Muscle of leg (tissue), 3 donors: ENCODE measurements at regions not wholly inside any gene's neighbourhood (a gene's known extent, or its start where the extent isn't known, plus 50 kb on each side); places are given as distances from the start of the nearest gene placed in this dataset.
A peak's percentile ranks its signal among the peaks of the same experiment; 100 is the strongest.

Source experiments
- DNase-seq: peaks from one replicate; pipeline ENCODE4 v3.0.0; 2013
- H3K27ac ChIP-seq: one replicate; pipeline ENCODE4 v1.5.1; 2013; ENCODE audit warnings: mild to moderate bottlenecking, low read length, control low read depth
- H3K27me3 ChIP-seq: one replicate; pipeline ENCODE4 v1.6.1; 2013; ENCODE audit warnings: low read length; ENCODE audit not compliant: control insufficient read depth, insufficient read depth
- H3K36me3 ChIP-seq: one replicate; pipeline ENCODE4 v1.6.1; 2013; ENCODE audit warnings: low read length; ENCODE audit not compliant: control insufficient read depth, insufficient read depth
- H3K4me1 ChIP-seq: one replicate; pipeline ENCODE4 v1.6.1; 2013; ENCODE audit warnings: low read length; ENCODE audit not compliant: control insufficient read depth, insufficient read depth
- H3K4me3 ChIP-seq: one replicate; pipeline ENCODE4 v1.5.1; 2013; ENCODE audit warnings: low read length, control low read depth
- H3K9me3 ChIP-seq: replicated peaks from 2 replicates; pipeline ENCODE4 v1.6.1; 2013; ENCODE audit warnings: low read depth, low read length; ENCODE audit not compliant: control insufficient read depth
- WGBS: methylation state at CpG from one replicate; pipeline ENCODE4 v1.1.5; 2013; ENCODE audit warnings: missing lambda C conversion rate; ENCODE audit not compliant: insufficient coverage; 5-methylcytosine and 5-hydroxymethylcytosine counted together

DNA sequence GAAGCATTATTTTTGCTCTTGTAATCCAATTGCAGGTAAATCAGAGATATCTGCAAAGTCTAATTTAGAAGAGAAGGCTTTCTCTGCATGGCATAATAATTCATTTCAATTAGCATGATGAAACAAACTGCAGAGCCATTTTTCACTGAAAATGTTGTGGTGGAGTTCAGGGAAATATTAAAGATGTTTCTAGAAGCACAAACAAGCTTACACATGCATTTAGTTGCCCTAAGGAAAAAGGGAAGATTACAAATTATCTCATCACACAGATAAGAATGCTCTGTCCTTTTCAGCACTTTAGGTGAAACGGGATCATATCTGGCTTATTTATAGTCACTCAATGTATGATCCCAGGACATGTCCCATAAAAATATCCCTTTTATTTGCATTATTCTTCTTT is 252.1 kb upstream of the TANK start:
- H3K27ac ChIP-seq, result no peak overlapping the region
- H3K9me3 ChIP-seq, result no peaks in the 10 kb centered on the region
- no peak for DNase-seq
- no peaks in the 10 kb centered on the region for H3K36me3 ChIP-seq
- no CpG with 5 or more reads among the region's 1 CpG for WGBS
- no peaks in the 10 kb centered on the region for H3K27me3 ChIP-seq
- H3K4me1 ChIP-seq, result peaks cover 5% of the 10 kb centered on the region
- H3K4me3 ChIP-seq, result no peak overlapping the region

GRCh38 chr2:160909781-160910242 is 250.4 kb upstream of the TANK start:
- peak; percentile 61 for DNase-seq
- no peaks in the 10 kb centered on the region for H3K27me3 ChIP-seq
- peak overlapping the region; percentile 23 for H3K27ac ChIP-seq
- no peaks in the 10 kb centered on the region for H3K9me3 ChIP-seq
- 41% methylated on average over 2 of the region's 3 CpGs for WGBS
- H3K4me1 ChIP-seq, result peaks cover 5% of the 10 kb centered on the region
- H3K4me3 ChIP-seq, result no peak overlapping the region
- no peaks in the 10 kb centered on the region for H3K36me3 ChIP-seq

GRCh38 chr2:160910681-160911080 is 249.5 kb upstream of the TANK start:
- H3K4me1 ChIP-seq, result peaks cover 5% of the 10 kb centered on the region
- H3K36me3 ChIP-seq, result no peaks in the 10 kb centered on the region
- peak overlapping the region; percentile 60 for H3K27ac ChIP-seq
- H3K27me3 ChIP-seq, result no peaks in the 10 kb centered on the region
- DNase-seq, result peak; percentile 93
- no CpG with 5 or more reads among the region's 2 CpGs for WGBS
- no peaks in the 10 kb centered on the region for H3K9me3 ChIP-seq
- H3K4me3 ChIP-seq, result no peak overlapping the region

- Histone ChIP-seq H3K9me3 (no peaks in the 10 kb centered on the region), H3K4me1 (peaks cover 5% of the 10 kb centered on the region), H3K36me3 (no peaks in the 10 kb centered on the region), H3K27ac (peak overlapping the region; percentile 60), H3K4me3 (no peak overlapping the region), H3K27me3 (no peaks in the 10 kb centered on the region)
- no peak for DNase-seq
- WGBS, result no CpG with 5 or more reads among the region's 1 CpG
Measured at GRCh38 chr2:160911258-160911657, 249.0 kb upstream of the TANK start.

- Histone ChIP-seq H3K9me3 (no peaks in the 10 kb centered on the region), H3K4me3 (no peak overlapping the region), H3K27me3 (no peaks in the 10 kb centered on the region), H3K27ac (no peak overlapping the region), H3K36me3 (no peaks in the 10 kb centered on the region), H3K4me1 (peaks cover 5% of the 10 kb centered on the region)
- no peak for DNase-seq
- WGBS, result no CpG with 5 or more reads among the region's 2 CpGs
Measured at GRCh38 chr2:160912276-160912675, 248.0 kb upstream of the TANK start.

- Histone ChIP-seq H3K4me1 (peaks cover 5% of the 10 kb centered on the region), H3K4me3 (no peak overlapping the region), H3K9me3 (no peaks in the 10 kb centered on the region)
Measured at GRCh38 chr2:160913323-160913722, 246.9 kb upstream of the TANK start.

DNA sequence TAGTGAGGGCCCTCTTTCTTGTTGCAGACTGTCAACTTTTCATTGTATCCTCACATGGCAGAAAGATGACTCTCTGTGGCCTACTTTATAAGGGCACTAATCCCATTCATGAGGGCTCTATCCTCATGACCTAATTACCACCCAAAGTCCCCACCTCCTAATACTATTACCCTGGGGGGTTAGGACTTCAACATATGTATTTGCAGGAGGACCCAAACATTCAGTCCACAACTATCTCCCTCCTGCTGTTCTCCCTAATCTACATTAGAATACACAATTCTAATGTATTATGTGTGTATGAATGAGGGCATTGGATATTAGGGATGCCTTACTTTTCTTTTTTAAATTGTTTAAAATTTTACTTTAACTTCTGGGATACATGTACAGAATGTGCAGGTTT is 246.0 kb upstream of the TANK start:
- H3K4me3 ChIP-seq, result no peak overlapping the region
- H3K27me3 ChIP-seq, result no peaks in the 10 kb centered on the region
- H3K27ac ChIP-seq, result no peak overlapping the region
- no peaks in the 10 kb centered on the region for H3K9me3 ChIP-seq
- H3K36me3 ChIP-seq, result no peaks in the 10 kb centered on the region
- H3K4me1 ChIP-seq, result peaks cover 7% of the 10 kb centered on the region
- DNase-seq, result no peak

More at GRCh38 chr2:160913323-160913722, 246.9 kb upstream of the TANK start:
- Histone ChIP-seq H3K27ac (no peak overlapping the region), H3K36me3 (no peaks in the 10 kb centered on the region), H3K27me3 (no peaks in the 10 kb centered on the region)
- no CpG with 5 or more reads among the region's 1 CpG for WGBS
- no peak for DNase-seq

DNA sequence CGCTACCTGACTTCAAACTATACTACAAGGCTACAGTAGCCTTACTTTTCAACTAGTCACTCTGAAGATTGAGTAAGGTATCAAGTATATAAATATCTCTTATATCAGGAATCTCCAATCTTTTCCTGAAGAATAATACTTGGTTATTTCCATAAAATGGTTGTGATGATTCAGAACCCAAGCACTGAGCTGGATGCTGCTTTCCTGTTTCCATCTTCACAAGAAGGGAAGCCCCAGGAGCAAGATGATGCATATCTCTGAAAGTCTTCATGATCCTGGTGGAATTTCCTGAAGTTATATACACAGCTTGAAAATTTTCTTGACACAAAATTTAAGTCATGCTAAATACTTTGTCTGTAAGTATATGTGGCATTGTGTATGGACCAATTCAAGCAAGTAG is 243.9 kb upstream of the TANK start:
- Histone ChIP-seq H3K9me3 (no peaks in the 10 kb centered on the region), H3K27me3 (no peaks in the 10 kb centered on the region), H3K4me3 (no peak overlapping the region), H3K4me1 (peaks cover 4% of the 10 kb centered on the region), H3K36me3 (no peaks in the 10 kb centered on the region), H3K27ac (no peak overlapping the region)
- no peak for DNase-seq
- no CpG with 5 or more reads among the region's 1 CpG for WGBS

GRCh38 chr2:160917850-160918249 is 242.4 kb upstream of the TANK start:
- Histone ChIP-seq H3K4me1 (peaks cover 10% of the 10 kb centered on the region), H3K27ac (no peak overlapping the region), H3K27me3 (no peaks in the 10 kb centered on the region), H3K36me3 (no peaks in the 10 kb centered on the region), H3K4me3 (no peak overlapping the region), H3K9me3 (no peaks in the 10 kb centered on the region)
- WGBS, result 0% methylated on average over 1 of the region's 3 CpGs
- DNase-seq, result no peak

GRCh38 chr2:160918258-160918657 is 242.0 kb upstream of the TANK start:
- Histone ChIP-seq H3K27ac (no peak overlapping the region), H3K4me1 (peaks cover 10% of the 10 kb centered on the region), H3K27me3 (no peaks in the 10 kb centered on the region), H3K4me3 (no peak overlapping the region), H3K36me3 (no peaks in the 10 kb centered on the region), H3K9me3 (no peaks in the 10 kb centered on the region)
- no peak for DNase-seq

DNA sequence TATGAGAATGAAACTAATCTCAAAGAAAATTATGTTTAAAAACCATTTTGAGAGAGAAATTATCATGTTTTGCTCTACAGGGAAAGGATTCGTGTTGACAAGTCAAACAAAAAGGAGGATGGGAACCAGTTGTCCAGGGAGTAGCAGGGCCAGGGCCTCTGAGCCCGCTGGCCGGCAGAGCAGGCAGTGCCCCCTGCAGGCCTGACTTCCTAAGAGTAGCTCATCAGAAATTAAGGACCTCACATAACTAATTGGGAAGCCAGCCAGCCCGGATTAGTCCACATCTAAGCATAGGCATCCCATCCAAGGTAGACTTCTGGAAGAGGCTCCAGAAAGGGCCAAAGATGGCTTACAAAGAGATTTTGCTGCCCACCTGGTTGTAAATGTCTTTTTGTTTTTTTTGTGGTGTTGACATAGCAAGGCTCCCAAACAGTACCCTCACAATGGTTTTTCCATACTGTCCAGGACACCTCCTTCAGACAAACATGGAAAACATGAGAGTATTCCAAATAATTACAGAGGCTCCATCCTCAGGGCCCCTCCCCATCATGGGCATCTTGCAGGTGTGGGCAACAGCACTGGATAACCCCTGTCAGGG is 241.2 kb upstream of the TANK start:
- Histone ChIP-seq H3K4me3 (no peak overlapping the region), H3K4me1 (peaks cover 10% of the 10 kb centered on the region), H3K27me3 (no peaks in the 10 kb centered on the region), H3K9me3 (no peaks in the 10 kb centered on the region), H3K36me3 (no peaks in the 10 kb centered on the region), H3K27ac (no peak overlapping the region)
- no peak for DNase-seq
- 78% methylated on average over 1 of the region's 4 CpGs for WGBS
